ENCODE measurements at regions not wholly inside any gene's neighbourhood (a gene's known extent, or its start where the extent isn't known, plus 50 kb on each side); places are given as distances from the start of the nearest gene placed in this dataset.

DNA sequence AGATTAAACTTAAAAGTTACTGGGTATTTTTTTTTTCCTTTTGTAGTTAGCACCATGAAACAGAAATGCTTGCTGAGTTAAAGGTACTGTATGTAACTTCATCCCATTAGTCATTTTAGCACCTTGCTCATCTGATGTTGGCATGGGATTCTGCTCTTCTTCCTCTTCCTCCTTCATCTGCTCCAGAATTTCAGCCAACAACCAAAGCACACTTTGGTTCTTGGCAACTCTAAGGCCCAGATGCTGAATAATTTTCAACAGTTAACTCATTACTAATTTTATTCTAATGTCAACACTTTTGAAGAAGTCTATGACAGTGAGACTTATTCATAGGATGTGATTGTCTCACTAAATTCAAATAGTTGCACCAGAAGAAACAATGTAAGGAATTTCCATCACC is 359.2 kb downstream of the KCTD12 start:
- H3K27me3 ChIP-seq (replicated peaks; ENCODE audit: insufficient read depth): peaks cover 29% of the 10 kb centered on the region
- DNase-seq: no peak
- TF ChIP-seq EZH2 (IDR thresholded peaks at IDR 0.05; ENCODE audit: insufficient read depth, poor library complexity, severe bottlenecking) (no peak), EZH2phosphoT487 (IDR thresholded peaks at IDR 0.05; ENCODE audit: insufficient read depth, low read depth) (no peak)
- H3K79me2 ChIP-seq (ENCODE audit: insufficient read depth): no peaks in the 10 kb centered on the region
- no peaks in the 10 kb centered on the region for H3K9me3 ChIP-seq (ENCODE audit: low read depth)
- H3K36me3 ChIP-seq (ENCODE audit: low read depth): no peaks in the 10 kb centered on the region
- no peaks in the 10 kb centered on the region for H3F3A ChIP-seq (ENCODE audit: insufficient read depth)
- no peak overlapping the region for H3K4me3 ChIP-seq
- no peak overlapping the region for H3K27ac ChIP-seq
- H3K4me1 ChIP-seq (ENCODE audit: insufficient read depth): no peaks in the 10 kb centered on the region
- H3K9ac ChIP-seq: no peak overlapping the region
- H4K20me1 ChIP-seq (ENCODE audit: insufficient read depth): no peaks in the 10 kb centered on the region; the same call in 1 of the 2 replicates
- no peak overlapping the region for H3K4me2 ChIP-seq (ENCODE audit: unreplicated experiment)
- no peaks in the 10 kb centered on the region for H3K9me2 ChIP-seq (ENCODE audit: insufficient read depth)
- in situ Hi-C loops (cut with MboI): no loop called here
- no peak overlapping the region for H2AFZ ChIP-seq

DNA sequence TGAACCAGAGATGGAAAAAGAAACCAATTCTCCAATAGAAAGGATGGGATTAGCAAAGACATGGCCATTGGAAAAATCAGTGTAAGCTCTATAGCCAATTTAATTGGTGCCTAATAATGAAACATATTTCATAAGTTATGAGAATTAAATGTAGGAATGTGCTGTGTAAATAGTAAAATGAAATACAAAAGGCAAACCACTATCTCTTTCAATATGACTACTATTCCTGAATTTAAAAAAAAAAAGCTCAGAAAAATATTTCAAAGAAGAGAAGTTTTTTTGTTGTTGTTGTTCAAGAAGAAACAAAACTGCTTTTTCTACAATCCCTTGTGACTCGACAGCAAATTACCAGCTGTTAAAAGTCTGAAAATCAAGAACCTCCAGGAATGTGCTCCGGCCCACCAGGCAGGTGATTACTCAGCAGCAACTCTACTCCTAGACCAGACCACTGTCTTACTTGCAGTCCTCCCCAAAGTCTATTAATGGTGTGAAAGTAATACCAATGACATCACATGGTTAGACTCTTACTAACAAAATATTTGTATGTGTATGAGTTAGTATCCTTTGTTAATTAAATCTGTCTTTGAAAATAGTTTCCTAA is 362.4 kb downstream of the KCTD12 start:
- WGBS, 2 experiments (ENCODE audit: low coverage in 1 of 2, low lambda C conversion rate in 2 of 2, missing lambda C conversion rate in 2 of 2): 78 to 83% methylated on average over 2 of the region's 2 CpGs
- Histone ChIP-seq H3K9ac (no peak overlapping the region), H3K27me3 (replicated peaks; ENCODE audit: insufficient read depth) (peaks cover 17% of the 10 kb centered on the region), H3K4me2 (ENCODE audit: unreplicated experiment) (no peak overlapping the region), H2AFZ (no peak overlapping the region), H3K27ac (no peak overlapping the region), H3K4me3 (no peak overlapping the region), H3K9me2 (ENCODE audit: insufficient read depth) (no peaks in the 10 kb centered on the region), H3K9me3 (ENCODE audit: low read depth) (no peaks in the 10 kb centered on the region), H3K4me1 (ENCODE audit: insufficient read depth) (no peaks in the 10 kb centered on the region), H3K36me3 (ENCODE audit: low read depth) (no peaks in the 10 kb centered on the region), H4K20me1 (ENCODE audit: insufficient read depth) (no peaks in the 10 kb centered on the region), H3F3A (ENCODE audit: insufficient read depth) (no peaks in the 10 kb centered on the region), H3K79me2 (ENCODE audit: insufficient read depth) (no peaks in the 10 kb centered on the region)
- TF ChIP-seq EZH2 (IDR thresholded peaks at IDR 0.05; ENCODE audit: insufficient read depth, poor library complexity, severe bottlenecking) (no peak), EZH2phosphoT487 (IDR thresholded peaks at IDR 0.05; ENCODE audit: insufficient read depth, low read depth) (no peak)
- in situ Hi-C loops (cut with MboI): no loop called here
- DNase-seq: no peak

DNA sequence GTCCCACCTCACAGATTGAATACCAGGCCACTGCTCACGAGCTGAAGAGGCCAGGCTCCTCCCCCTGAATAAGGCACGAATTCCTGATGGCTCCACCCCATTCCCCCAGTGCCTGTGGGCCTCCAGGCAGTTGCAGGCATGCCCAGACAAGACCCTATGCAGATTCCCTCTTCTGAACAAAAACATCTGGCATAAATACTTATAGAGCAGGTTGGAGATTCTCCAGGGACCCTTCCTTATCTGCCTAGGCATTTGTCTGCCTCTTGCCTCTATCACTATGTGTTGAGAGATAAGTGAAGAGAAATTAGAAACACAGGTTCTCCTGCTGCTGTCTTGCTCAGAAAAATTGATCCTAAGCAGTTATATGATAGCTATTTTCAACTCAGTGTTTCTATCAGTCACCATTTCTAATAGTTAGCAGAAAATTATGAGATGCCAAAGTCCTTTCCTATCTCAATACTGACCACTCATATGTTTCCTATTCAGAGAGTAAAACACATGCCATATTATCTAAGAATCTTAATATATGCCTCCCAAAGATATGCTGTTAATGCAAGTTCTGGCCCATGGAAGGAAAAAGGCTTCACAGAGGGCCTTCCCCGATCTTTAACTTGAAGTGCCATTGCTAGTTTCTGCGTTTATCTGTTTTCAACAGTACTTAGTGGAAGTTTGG is 364.0 kb downstream of the KCTD12 start:
- Histone ChIP-seq H3K27me3 (replicated peaks; ENCODE audit: insufficient read depth) (peaks cover 26% of the 10 kb centered on the region), H3F3A (ENCODE audit: insufficient read depth) (no peaks in the 10 kb centered on the region), H3K4me2 (ENCODE audit: unreplicated experiment) (no peak overlapping the region), H3K36me3 (ENCODE audit: low read depth) (no peaks in the 10 kb centered on the region), H3K9me3 (ENCODE audit: low read depth) (no peaks in the 10 kb centered on the region), H4K20me1 (ENCODE audit: insufficient read depth) (no peaks in the 10 kb centered on the region), H3K4me3 (no peak overlapping the region), H2AFZ (no peak overlapping the region), H3K9me2 (ENCODE audit: insufficient read depth) (no peaks in the 10 kb centered on the region), H3K9ac (no peak overlapping the region), H3K27ac (no peak overlapping the region), H3K79me2 (ENCODE audit: insufficient read depth) (no peaks in the 10 kb centered on the region), H3K4me1 (ENCODE audit: insufficient read depth) (no peaks in the 10 kb centered on the region)
- TF ChIP-seq EZH2phosphoT487 (IDR thresholded peaks at IDR 0.05; ENCODE audit: insufficient read depth, low read depth) (no peak), EZH2 (IDR thresholded peaks at IDR 0.05; ENCODE audit: insufficient read depth, poor library complexity, severe bottlenecking) (no peak)
- in situ Hi-C loops (cut with MboI): no loop called here
- WGBS, 2 experiments (ENCODE audit: low coverage in 1 of 2, low lambda C conversion rate in 2 of 2, missing lambda C conversion rate in 2 of 2): 67 to 70% methylated on average over 4 of the region's 4 CpGs
- no peak for DNase-seq

DNA sequence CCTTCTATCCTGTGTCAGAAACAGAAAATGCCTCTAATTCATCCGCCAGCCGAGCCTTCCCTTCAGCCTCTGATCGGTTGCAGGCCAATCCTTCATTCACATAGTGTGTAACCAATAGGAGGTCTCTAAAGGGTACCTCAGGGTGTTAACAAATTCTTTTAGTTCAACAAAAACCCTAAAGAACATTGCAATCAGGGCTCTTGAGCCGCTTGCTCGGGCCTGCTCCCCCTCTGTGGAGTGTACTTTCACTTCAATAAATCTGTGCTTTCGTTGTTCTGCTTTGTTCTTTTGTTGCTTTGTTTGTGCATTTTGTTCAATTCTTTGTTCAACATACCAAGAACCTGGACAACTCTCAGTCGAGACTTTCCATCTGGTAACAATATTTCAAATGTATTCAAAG is 366.5 kb downstream of the KCTD12 start:
- DNase-seq: no peak
- no peak overlapping the region for H2AFZ ChIP-seq
- peaks cover 6% of the 10 kb centered on the region; the same call in 1 of the 2 replicates for H3F3A ChIP-seq (ENCODE audit: insufficient read depth)
- H3K9me3 ChIP-seq (ENCODE audit: low read depth): no peaks in the 10 kb centered on the region
- in situ Hi-C loops (cut with MboI): no loop called here
- H3K4me1 ChIP-seq (ENCODE audit: insufficient read depth): peaks cover 13% of the 10 kb centered on the region; the same call in 1 of the 2 replicates
- peaks cover 24% of the 10 kb centered on the region for H3K27me3 ChIP-seq (replicated peaks; ENCODE audit: insufficient read depth)
- no peaks in the 10 kb centered on the region for H3K79me2 ChIP-seq (ENCODE audit: insufficient read depth)
- no peaks in the 10 kb centered on the region for H4K20me1 ChIP-seq (ENCODE audit: insufficient read depth)
- H3K9ac ChIP-seq: no peak overlapping the region
- H3K4me3 ChIP-seq: no peak overlapping the region
- 88% methylated on average over 7 of the region's 7 CpGs for WGBS, 2 experiments (ENCODE audit: low coverage in 1 of 2, low lambda C conversion rate in 2 of 2, missing lambda C conversion rate in 2 of 2)
- TF ChIP-seq EZH2phosphoT487 (IDR thresholded peaks at IDR 0.05; ENCODE audit: insufficient read depth, low read depth) (no peak), EZH2 (IDR thresholded peaks at IDR 0.05; ENCODE audit: insufficient read depth, poor library complexity, severe bottlenecking) (no peak)
- no peak overlapping the region for H3K4me2 ChIP-seq (ENCODE audit: unreplicated experiment)
- H3K27ac ChIP-seq: no peak overlapping the region
- no peaks in the 10 kb centered on the region for H3K36me3 ChIP-seq (ENCODE audit: low read depth)
- H3K9me2 ChIP-seq (ENCODE audit: insufficient read depth): no peaks in the 10 kb centered on the region
